ENCODE measurements at regions not wholly inside any gene's neighbourhood (a gene's known extent, or its start where the extent isn't known, plus 50 kb on each side); places are given as distances from the start of the nearest gene placed in this dataset.

DNA sequence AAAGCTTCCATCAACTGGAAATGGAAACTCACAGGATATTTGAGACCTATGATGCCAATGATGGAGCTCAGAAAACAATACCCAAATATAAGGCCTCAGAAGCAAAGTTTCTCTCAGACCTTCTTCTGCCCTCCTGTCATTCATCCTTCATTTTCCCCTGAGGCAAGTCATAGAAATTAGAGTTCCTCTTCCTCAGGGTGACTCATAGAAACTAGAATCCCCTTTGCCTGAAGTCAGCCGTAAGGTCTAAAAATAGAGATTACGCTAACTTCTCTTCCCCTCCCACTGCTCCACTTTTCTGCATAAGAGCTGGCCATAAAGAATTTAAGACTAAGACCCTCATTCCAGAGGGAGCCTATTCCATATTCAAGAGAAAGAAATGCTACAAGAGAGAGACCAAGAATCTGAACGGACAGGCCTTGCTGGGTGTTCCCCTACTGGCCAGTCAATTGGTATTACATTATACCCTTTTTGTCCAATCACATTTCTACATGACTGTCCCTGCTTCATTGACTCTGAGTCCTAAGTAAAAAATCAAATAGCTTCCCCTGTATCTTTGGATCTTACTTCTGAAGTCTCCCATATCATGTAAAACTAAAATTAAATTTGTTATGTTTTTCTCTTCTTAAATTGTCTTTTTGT, 994.9 kb downstream of the ADGRL2 start:
- Histone ChIP-seq H3K36me3 (ENCODE audit: control insufficient read depth, insufficient read depth, low read length) (no peaks in the 10 kb centered on the region), H3K27ac (ENCODE audit: low read length) (no peak overlapping the region), H3K4me3 (ENCODE audit: low read length) (no peak overlapping the region), H3K9me3 (ENCODE audit: control insufficient read depth, low read depth, low read length) (peaks cover 3% of the 10 kb centered on the region), H3K4me1 (ENCODE audit: control insufficient read depth, insufficient read depth, low read length) (no peaks in the 10 kb centered on the region), H3K27me3 (ENCODE audit: control insufficient read depth, insufficient read depth, low read length) (no peaks in the 10 kb centered on the region)
- WGBS (ENCODE audit: insufficient coverage, low lambda C conversion rate): no CpG with 5 or more reads among the region's 3 CpGs
- no peak for DNase-seq

DNA sequence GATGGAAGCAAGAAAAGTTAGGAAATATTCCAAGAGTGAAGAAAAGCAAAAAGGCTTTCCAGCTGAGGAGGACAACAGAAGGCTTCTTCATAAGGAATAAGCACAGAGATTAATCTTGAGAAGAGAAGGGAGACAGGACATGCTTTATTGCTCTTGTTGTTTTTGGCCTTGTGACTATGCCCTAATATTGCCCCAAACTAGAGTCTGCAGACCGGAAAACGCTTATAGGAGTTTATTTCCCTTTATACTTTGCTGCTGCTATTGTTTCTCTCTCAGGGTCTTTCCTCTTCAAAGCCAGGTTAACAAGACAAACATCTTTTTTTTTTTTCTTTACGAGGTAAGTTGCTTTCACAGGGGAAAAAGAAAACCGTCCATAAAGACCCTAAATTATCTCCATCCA, 991.4 kb downstream of the ADGRL2 start:
- Histone ChIP-seq H3K9me3 (ENCODE audit: control insufficient read depth, low read depth, low read length) (peaks cover 6% of the 10 kb centered on the region), H3K36me3 (ENCODE audit: control insufficient read depth, insufficient read depth, low read length) (no peaks in the 10 kb centered on the region), H3K27ac (ENCODE audit: low read length) (no peak overlapping the region), H3K27me3 (ENCODE audit: control insufficient read depth, insufficient read depth, low read length) (no peaks in the 10 kb centered on the region), H3K4me3 (ENCODE audit: low read length) (no peak overlapping the region), H3K4me1 (ENCODE audit: control insufficient read depth, insufficient read depth, low read length) (no peaks in the 10 kb centered on the region)
- WGBS (ENCODE audit: insufficient coverage, low lambda C conversion rate): 83% methylated on average over 2 of the region's 4 CpGs
- DNase-seq: no peak

DNA sequence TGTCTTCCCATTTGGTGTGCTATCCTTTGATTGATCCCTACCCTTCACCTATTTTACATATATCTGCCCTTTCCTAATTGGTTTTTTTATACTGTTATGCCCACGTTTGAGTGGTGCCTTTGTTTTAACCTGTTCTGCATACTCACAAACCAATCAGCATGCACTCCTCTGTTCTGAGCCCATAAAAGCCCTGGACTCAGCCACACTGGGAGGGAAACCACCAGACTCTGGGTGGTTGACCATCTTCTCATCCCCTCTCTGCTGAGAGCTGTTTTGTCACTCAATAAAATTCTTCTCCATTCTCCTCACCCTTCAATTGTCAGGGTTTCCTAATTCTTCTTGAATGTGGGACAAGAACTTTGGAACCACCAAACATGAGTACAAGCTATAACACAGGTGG, 989.8 kb downstream of the ADGRL2 start:
- WGBS (ENCODE audit: insufficient coverage, low lambda C conversion rate): 100% methylated on average over 1 of the region's 1 CpG
- no peaks in the 10 kb centered on the region for H3K27me3 ChIP-seq (ENCODE audit: control insufficient read depth, insufficient read depth, low read length)

DNA sequence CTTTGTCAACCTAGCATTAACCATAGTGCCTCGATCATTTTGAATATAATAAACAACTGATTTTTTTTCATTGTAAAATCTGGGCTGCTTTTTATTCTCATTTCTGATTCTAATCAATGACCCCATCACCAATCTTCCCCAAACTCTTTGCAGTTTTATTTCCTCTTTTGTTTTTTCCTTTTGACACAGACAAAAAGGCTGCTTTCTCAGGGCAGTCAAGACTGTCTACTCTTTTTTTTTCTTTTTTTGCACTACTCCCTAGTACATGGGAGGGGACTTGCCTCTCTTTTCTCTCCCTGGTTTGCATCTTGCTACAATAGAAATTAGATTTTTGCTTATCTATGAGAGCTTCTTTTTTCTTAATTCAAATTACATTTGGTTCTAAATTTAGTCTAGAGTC, 987.9 kb downstream of the ADGRL2 start:
- 86% methylated on average over 1 of the region's 1 CpG for WGBS (ENCODE audit: insufficient coverage, low lambda C conversion rate)
- Histone ChIP-seq H3K4me1 (ENCODE audit: control insufficient read depth, insufficient read depth, low read length) (no peaks in the 10 kb centered on the region), H3K36me3 (ENCODE audit: control insufficient read depth, insufficient read depth, low read length) (no peaks in the 10 kb centered on the region), H3K9me3 (ENCODE audit: control insufficient read depth, low read depth, low read length) (peaks cover 6% of the 10 kb centered on the region), H3K4me3 (ENCODE audit: low read length) (no peak overlapping the region), H3K27ac (ENCODE audit: low read length) (no peak overlapping the region), H3K27me3 (ENCODE audit: control insufficient read depth, insufficient read depth, low read length) (no peaks in the 10 kb centered on the region)
- DNase-seq: no peak

More for the DNA sequence above, 989.8 kb downstream of the ADGRL2 start:
- H3K27ac ChIP-seq (ENCODE audit: low read length): no peak overlapping the region
- H3K36me3 ChIP-seq (ENCODE audit: control insufficient read depth, insufficient read depth, low read length): no peaks in the 10 kb centered on the region
- no peaks in the 10 kb centered on the region for H3K4me1 ChIP-seq (ENCODE audit: control insufficient read depth, insufficient read depth, low read length)
- peaks cover 6% of the 10 kb centered on the region for H3K9me3 ChIP-seq (ENCODE audit: control insufficient read depth, low read depth, low read length)
- no peak for DNase-seq
- H3K4me3 ChIP-seq (ENCODE audit: low read length): no peak overlapping the region

DNA sequence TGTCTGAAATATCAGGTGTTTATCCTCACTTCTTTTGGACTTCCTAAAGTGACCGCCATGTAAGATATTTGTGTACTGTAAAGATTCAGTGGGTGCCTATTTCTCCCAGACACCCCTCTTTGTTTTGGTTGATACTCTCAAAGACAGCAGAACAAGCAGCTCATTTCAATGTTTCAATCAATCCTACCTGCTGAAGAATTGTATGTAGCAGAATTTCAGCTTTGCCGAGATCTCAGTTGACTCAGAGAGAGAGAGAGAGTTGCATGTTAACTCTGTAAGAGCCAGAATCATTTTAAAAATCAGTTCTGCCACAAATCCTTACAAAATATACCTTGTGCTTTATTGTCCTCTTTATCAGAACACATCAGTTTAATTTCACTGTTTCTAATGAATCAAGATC, 987.3 kb downstream of the ADGRL2 start:
- DNase-seq: no peak

DNA sequence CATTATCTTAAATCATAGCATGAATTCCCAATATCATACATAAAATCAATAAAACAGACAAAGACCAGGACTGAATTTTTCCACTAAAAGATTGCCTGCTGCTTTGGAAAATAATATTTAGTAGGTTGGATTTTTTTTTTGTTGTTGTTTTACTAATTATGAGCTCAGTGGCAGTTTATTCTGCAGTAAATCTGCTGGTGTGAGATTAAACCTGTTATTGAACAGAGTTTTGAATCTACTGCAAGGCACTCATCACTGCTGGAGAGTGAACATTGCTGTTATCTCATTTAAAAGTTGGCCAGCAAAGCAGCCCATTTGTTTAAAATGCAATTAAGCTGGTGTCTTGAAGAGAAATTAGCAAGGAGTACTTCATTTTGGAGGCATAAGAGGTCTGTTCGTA, 986.1 kb downstream of the ADGRL2 start:
- Histone ChIP-seq H3K4me3 (ENCODE audit: low read length) (no peak overlapping the region), H3K9me3 (ENCODE audit: control insufficient read depth, low read depth, low read length) (peaks cover 6% of the 10 kb centered on the region), H3K27ac (ENCODE audit: low read length) (no peak overlapping the region), H3K27me3 (ENCODE audit: control insufficient read depth, insufficient read depth, low read length) (no peaks in the 10 kb centered on the region), H3K36me3 (ENCODE audit: control insufficient read depth, insufficient read depth, low read length) (no peaks in the 10 kb centered on the region), H3K4me1 (ENCODE audit: control insufficient read depth, insufficient read depth, low read length) (no peaks in the 10 kb centered on the region)
- WGBS (ENCODE audit: insufficient coverage, low lambda C conversion rate): no CpG with 5 or more reads among the region's 1 CpG
- no peak for DNase-seq

More for the DNA sequence above, 987.3 kb downstream of the ADGRL2 start:
- WGBS (ENCODE audit: insufficient coverage, low lambda C conversion rate): no CpG with 5 or more reads among the region's 2 CpGs
- Histone ChIP-seq H3K27me3 (ENCODE audit: control insufficient read depth, insufficient read depth, low read length) (no peaks in the 10 kb centered on the region), H3K36me3 (ENCODE audit: control insufficient read depth, insufficient read depth, low read length) (no peaks in the 10 kb centered on the region), H3K9me3 (ENCODE audit: control insufficient read depth, low read depth, low read length) (peaks cover 6% of the 10 kb centered on the region), H3K27ac (ENCODE audit: low read length) (no peak overlapping the region), H3K4me1 (ENCODE audit: control insufficient read depth, insufficient read depth, low read length) (no peaks in the 10 kb centered on the region), H3K4me3 (ENCODE audit: low read length) (no peak overlapping the region)

DNA sequence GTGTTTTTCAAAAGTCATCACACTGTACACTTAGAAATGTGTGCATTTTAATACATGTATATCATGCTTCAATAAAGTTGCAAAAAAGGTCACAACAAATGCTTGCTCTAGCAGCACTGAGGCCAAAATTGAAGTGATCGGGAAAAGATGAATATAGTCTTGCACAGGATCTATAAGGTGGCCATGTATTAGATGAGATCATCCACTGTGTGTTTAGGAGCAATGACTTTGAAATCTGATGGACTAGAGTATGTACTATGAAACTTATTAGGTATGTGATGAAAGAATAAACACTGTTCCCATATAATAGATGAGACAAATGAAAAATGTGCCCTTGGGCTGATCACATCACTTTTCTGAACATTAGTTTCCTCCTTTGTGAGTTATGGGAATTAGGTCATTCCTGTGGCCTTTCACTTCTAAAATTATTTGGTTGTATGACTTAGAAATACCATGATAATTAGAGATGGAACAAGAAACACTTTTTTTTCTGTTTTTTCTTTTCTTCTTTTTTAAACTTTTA, 984.6 kb downstream of the ADGRL2 start:
- no peaks in the 10 kb centered on the region for H3K9me3 ChIP-seq (ENCODE audit: control insufficient read depth, low read depth, low read length)
- no CpG with 5 or more reads among the region's 1 CpG for WGBS (ENCODE audit: insufficient coverage, low lambda C conversion rate)
- H3K4me3 ChIP-seq (ENCODE audit: low read length): no peak overlapping the region
- H3K4me1 ChIP-seq (ENCODE audit: control insufficient read depth, insufficient read depth, low read length): no peaks in the 10 kb centered on the region
- H3K27ac ChIP-seq (ENCODE audit: low read length): no peak overlapping the region
- DNase-seq: no peak
- no peaks in the 10 kb centered on the region for H3K36me3 ChIP-seq (ENCODE audit: control insufficient read depth, insufficient read depth, low read length)
- H3K27me3 ChIP-seq (ENCODE audit: control insufficient read depth, insufficient read depth, low read length): no peaks in the 10 kb centered on the region

DNA sequence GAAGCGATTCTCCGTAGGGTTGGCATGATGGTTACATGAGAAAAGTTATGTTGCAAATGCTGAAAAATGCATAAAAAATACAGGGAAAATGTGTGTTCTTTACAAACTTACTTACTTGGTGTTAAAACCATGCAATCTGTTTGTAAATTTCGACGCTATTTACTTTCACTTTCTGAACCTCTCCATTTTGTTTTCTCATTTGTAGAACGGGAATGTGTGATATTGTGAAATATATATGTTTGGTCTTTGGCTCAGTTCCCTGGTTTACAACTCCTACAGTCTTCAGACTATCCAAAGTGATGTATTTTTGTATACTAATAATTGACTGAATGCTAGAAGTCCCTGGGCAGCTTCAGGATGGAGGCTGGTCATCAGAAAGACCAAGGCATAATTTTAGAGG, 982.3 kb downstream of the ADGRL2 start:
- Histone ChIP-seq H3K27ac (ENCODE audit: low read length) (no peak overlapping the region), H3K9me3 (ENCODE audit: control insufficient read depth, low read depth, low read length) (no peaks in the 10 kb centered on the region), H3K27me3 (ENCODE audit: control insufficient read depth, insufficient read depth, low read length) (no peaks in the 10 kb centered on the region), H3K4me1 (ENCODE audit: control insufficient read depth, insufficient read depth, low read length) (no peaks in the 10 kb centered on the region), H3K4me3 (ENCODE audit: low read length) (no peak overlapping the region), H3K36me3 (ENCODE audit: control insufficient read depth, insufficient read depth, low read length) (no peaks in the 10 kb centered on the region)
- DNase-seq: no peak
- WGBS (ENCODE audit: insufficient coverage, low lambda C conversion rate): 100% methylated on average over 1 of the region's 5 CpGs

DNA sequence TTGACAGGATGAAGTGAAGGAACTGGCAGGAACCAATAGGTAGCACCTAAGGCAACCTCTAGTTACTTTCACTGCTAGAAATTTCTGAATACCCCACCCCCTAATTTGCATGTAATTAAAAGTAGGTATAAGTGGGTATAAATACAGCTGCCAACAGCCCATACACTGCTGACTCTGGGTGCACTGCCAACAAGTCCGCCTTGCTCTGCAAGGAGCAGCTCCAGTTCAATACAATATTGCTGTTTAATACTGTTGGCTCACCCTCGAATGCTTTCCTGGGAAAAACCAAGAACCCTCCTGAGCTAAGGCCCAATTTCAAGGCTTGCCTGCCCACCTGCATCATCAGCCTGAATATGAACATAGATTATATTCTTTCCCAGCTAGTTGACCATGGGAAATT, 981.9 kb downstream of the ADGRL2 start:
- no CpG with 5 or more reads among the region's 2 CpGs for WGBS (ENCODE audit: insufficient coverage, low lambda C conversion rate)
- H3K27me3 ChIP-seq (ENCODE audit: control insufficient read depth, insufficient read depth, low read length): no peaks in the 10 kb centered on the region
- no peaks in the 10 kb centered on the region for H3K9me3 ChIP-seq (ENCODE audit: control insufficient read depth, low read depth, low read length)
- no peak overlapping the region for H3K27ac ChIP-seq (ENCODE audit: low read length)
- H3K36me3 ChIP-seq (ENCODE audit: control insufficient read depth, insufficient read depth, low read length): no peaks in the 10 kb centered on the region
- H3K4me3 ChIP-seq (ENCODE audit: low read length): no peak overlapping the region
- no peaks in the 10 kb centered on the region for H3K4me1 ChIP-seq (ENCODE audit: control insufficient read depth, insufficient read depth, low read length)
- no peak for DNase-seq

DNA sequence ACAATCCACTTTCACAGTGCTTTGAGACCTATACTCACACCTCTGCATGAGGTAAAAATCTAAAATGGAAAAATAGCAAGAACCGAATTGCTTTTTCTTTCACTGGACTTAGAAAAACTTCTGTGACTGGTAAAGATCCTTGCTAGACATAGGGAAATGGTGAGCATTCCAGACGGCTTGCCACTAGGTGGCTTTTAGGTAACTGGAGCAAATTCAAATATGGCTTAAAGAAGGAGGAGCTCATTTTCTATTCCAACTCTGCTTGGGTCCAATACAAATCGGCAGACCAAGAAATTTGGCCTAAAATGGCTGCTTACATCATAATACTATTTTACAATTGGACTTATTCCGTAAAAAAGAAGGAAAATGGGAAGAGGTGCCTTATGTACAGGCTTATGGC, 977.9 kb downstream of the ADGRL2 start:
- DNase-seq: no peak
- H3K36me3 ChIP-seq (ENCODE audit: control insufficient read depth, insufficient read depth, low read length): no peaks in the 10 kb centered on the region
- 100% methylated on average over 2 of the region's 4 CpGs for WGBS (ENCODE audit: insufficient coverage, low lambda C conversion rate)
- H3K27ac ChIP-seq (ENCODE audit: low read length): no peak overlapping the region
- peaks cover 6% of the 10 kb centered on the region for H3K9me3 ChIP-seq (ENCODE audit: control insufficient read depth, low read depth, low read length)
- no peaks in the 10 kb centered on the region for H3K27me3 ChIP-seq (ENCODE audit: control insufficient read depth, insufficient read depth, low read length)
- H3K4me1 ChIP-seq (ENCODE audit: control insufficient read depth, insufficient read depth, low read length): no peaks in the 10 kb centered on the region
- no peak overlapping the region for H3K4me3 ChIP-seq (ENCODE audit: low read length)

DNA sequence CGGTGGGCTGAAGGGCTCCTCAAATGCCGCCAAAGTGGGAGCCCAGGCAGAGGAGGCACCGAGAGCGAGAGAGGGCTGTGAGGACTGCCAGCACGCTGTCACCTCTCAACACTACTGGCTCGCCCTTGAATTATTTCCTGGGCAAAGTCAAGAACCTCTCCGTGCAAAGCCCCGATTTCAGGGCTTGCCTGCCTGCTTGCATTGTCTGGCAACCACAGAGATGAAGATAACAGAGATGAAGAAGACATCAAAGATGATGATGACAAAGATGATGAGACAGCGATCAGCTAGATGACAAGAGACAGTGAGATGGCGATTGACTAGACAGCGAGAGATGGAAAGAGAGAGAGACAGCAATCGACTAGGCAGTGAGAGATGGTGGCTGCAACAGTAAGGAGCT, 976.5 kb downstream of the ADGRL2 start:
- Histone ChIP-seq H3K27me3 (ENCODE audit: control insufficient read depth, insufficient read depth, low read length) (no peaks in the 10 kb centered on the region), H3K4me1 (ENCODE audit: control insufficient read depth, insufficient read depth, low read length) (no peaks in the 10 kb centered on the region), H3K9me3 (ENCODE audit: control insufficient read depth, low read depth, low read length) (peaks cover 6% of the 10 kb centered on the region), H3K4me3 (ENCODE audit: low read length) (no peak overlapping the region), H3K27ac (ENCODE audit: low read length) (no peak overlapping the region), H3K36me3 (ENCODE audit: control insufficient read depth, insufficient read depth, low read length) (no peaks in the 10 kb centered on the region)
- WGBS (ENCODE audit: insufficient coverage, low lambda C conversion rate): 100% methylated on average over 4 of the region's 12 CpGs
- no peak for DNase-seq
